ENCODE measurements at regions not wholly inside any gene's neighbourhood (a gene's known extent, or its start where the extent isn't known, plus 50 kb on each side); places are given as distances from the start of the nearest gene placed in this dataset.

DNA sequence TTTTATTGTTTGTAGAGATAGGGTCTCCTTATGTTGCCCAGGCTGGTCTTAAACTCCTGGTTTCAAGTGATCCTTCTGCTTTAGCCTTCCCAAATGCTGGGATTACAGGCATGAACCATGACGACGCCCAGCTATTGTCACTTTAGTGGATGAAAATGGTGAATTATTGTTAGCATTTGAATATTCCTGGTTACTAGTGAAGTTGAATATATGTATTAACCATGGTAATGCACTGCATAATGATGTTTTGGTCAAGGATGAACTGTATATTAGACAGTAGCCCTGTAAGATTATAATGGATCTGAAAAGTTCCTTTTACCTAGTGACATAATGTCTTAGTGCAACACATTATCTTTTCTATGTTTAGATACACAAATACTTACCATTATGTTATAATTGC lies 50.4 kb upstream of the KCNAB1 start:
- Mint-ChIP-seq H3K9me3 (peaks cover 0 to 21% (median 10%) of the 10 kb centered on the region in 7 donors), H3K27ac (no peak overlapping the region), H3K27me3 (ENCODE audit: low read depth in 3 of 3) (peaks cover 0 to 4% (median 4%) of the 10 kb centered on the region in 3 donors), H3K4me3 (no peak overlapping the region), H3K36me3 (no peaks in the 10 kb centered on the region), H3K4me1 (no peaks in the 10 kb centered on the region)
- TF ChIP-seq, protein P1, sequence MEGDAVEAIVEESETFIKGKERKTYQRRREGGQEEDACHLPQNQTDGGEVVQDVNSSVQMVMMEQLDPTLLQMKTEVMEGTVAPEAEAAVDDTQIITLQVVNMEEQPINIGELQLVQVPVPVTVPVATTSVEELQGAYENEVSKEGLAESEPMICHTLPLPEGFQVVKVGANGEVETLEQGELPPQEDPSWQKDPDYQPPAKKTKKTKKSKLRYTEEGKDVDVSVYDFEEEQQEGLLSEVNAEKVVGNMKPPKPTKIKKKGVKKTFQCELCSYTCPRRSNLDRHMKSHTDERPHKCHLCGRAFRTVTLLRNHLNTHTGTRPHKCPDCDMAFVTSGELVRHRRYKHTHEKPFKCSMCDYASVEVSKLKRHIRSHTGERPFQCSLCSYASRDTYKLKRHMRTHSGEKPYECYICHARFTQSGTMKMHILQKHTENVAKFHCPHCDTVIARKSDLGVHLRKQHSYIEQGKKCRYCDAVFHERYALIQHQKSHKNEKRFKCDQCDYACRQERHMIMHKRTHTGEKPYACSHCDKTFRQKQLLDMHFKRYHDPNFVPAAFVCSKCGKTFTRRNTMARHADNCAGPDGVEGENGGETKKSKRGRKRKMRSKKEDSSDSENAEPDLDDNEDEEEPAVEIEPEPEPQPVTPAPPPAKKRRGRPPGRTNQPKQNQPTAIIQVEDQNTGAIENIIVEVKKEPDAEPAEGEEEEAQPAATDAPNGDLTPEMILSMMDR (IDR thresholded peaks at IDR 0.05): no peak
- Histone ChIP-seq H3K9ac (ENCODE audit: insufficient read depth, low read length, poor library complexity, severe bottlenecking) (no peak overlapping the region), H3K27me3 (ENCODE audit: control insufficient read depth in 2 of 2, insufficient read depth in 2 of 2, low read length in 2 of 2) (no peaks in the 10 kb centered on the region), H3K4me1 (ENCODE audit: control insufficient read depth in 1 of 2, insufficient read depth in 2 of 2, low read length in 2 of 2) (no peaks in the 10 kb centered on the region), H3K27ac (ENCODE audit: low read depth in 1 of 2, low read length in 2 of 2) (no peak overlapping the region), H2AFZ (ENCODE audit: insufficient read depth, low read depth, low read length, poor library complexity, severe bottlenecking) (no peak overlapping the region), H3K79me2 (ENCODE audit: insufficient read depth, low read length) (no peaks in the 10 kb centered on the region), H3K4me3 (replicated peaks in 1 of 3; ENCODE audit: low read depth in 2 of 3, low read length in 3 of 3) (no peak overlapping the region), H3K9me3 (replicated peaks in 1 of 2; ENCODE audit: control insufficient read depth in 1 of 2, insufficient read depth in 1 of 2, low read length in 2 of 2) (peaks cover 0 to 13% of the 10 kb centered on the region in 2 donors), H3K36me3 (replicated peaks in 1 of 2; ENCODE audit: control insufficient read depth in 1 of 2, insufficient read depth in 2 of 2, low read length in 2 of 2) (no peaks in the 10 kb centered on the region), H4K20me1 (ENCODE audit: insufficient read depth, low read length) (no peaks in the 10 kb centered on the region), H3K4me2 (replicated peaks; ENCODE audit: extremely low read depth, low read length, poor library complexity, severe bottlenecking) (no peak overlapping the region)
- WGBS (ENCODE audit: insufficient coverage): 100% methylated on average over 2 of the region's 2 CpGs
- intact Hi-C loops (cut with micrococcal nuclease): no loop called here
- DNase-seq: no peak

Data from CD14-positive monocyte (primary cell).